ENCODE measurements at regions not wholly inside any gene's neighbourhood (a gene's known extent, or its start where the extent isn't known, plus 50 kb on each side); places are given as distances from the start of the nearest gene placed in this dataset.

GRCh38 chr3:193060748-193061546 lies 143.3 kb upstream of the MB21D2 start:
- TF ChIP-seq CTCF (conservative IDR thresholded peaks at IDR 0.05; ENCODE audit: low read length) (no peak), EZH2phosphoT487 (IDR thresholded peaks at IDR 0.05; ENCODE audit: borderline replicate concordance, low read depth, low read length) (no peak)

All from OCI-LY7 (cell line).